ENCODE measurements at regions not wholly inside any gene's neighbourhood (a gene's known extent, or its start where the extent isn't known, plus 50 kb on each side); places are given as distances from the start of the nearest gene placed in this dataset.
"Not testable (repeated sequence)": the region's sequence is repeated elsewhere in the genome, so short reads cannot be mapped to it uniquely, and the experiment has no call there.

- DNase-seq (ENCODE audit: low spot score), result no peak
Observed at GRCh38 chr22:23381661-23382427, 198.2 kb downstream of the IGLL1 start.

- no peak for DNase-seq (ENCODE audit: low spot score)
Observed at GRCh38 chr22:23380911-23381310, 199.2 kb downstream of the IGLL1 start.

- no peak for DNase-seq (ENCODE audit: low spot score)
Observed at GRCh38 chr22:23380230-23380573, 199.9 kb downstream of the IGLL1 start.

GRCh38 chr22:23379540-23380229, 199.4 kb downstream of the BCR start:
- not testable (repeated sequence) for DNase-seq (ENCODE audit: low spot score)

GRCh38 chr22:23377767-23378166, 197.5 kb downstream of the BCR start:
- DNase-seq (ENCODE audit: low spot score), result no peak

GRCh38 chr22:23376256-23376655, 195.9 kb downstream of the BCR start:
- DNase-seq (ENCODE audit: low spot score), result peak; percentile 70

- DNase-seq (ENCODE audit: low spot score), result no peak
Observed at GRCh38 chr22:23375031-23375827, 194.9 kb downstream of the BCR start.

GRCh38 chr22:23373601-23374000, 193.3 kb downstream of the BCR start:
- no peak for DNase-seq (ENCODE audit: low spot score)

GRCh38 chr22:23370251-23370650, 189.9 kb downstream of the BCR start:
- DNase-seq (ENCODE audit: low spot score), result no peak

- no peak for DNase-seq (ENCODE audit: low spot score)
Observed at GRCh38 chr22:23369054-23369685, 188.9 kb downstream of the BCR start.

Measured in iPS-NIHi11 (cell line).